GM13976 (cell line): ENCODE measurements at regions not wholly inside any gene's neighbourhood (a gene's known extent, or its start where the extent isn't known, plus 50 kb on each side); places are given as distances from the start of the nearest gene placed in this dataset.

Source experiments
- DNase-seq: peaks from one replicate; pipeline ENCODE4 v3.0.0; 2012; ENCODE audit warnings: low spot score
- in situ Hi-C: fragments of 300-500 bp; cut with MboI; formaldehyde crosslinking; loops from one replicate; pipeline ENCODE4 v1.12.0; 2022; ENCODE audit warnings: low sequenced_read_pairs, mixed read lengths, inconsistent platforms; ENCODE audit not compliant: unreplicated experiment
- TF ChIP-seq, protein P1 (sequence below): IDR thresholded peaks from 2 replicates; pipeline ENCODE4 v1.5.1; 2012; ENCODE audit warnings: borderline replicate concordance, mild to moderate bottlenecking; ENCODE audit not compliant: insufficient read depth; ENCODE audit errors: extremely low read depth, missing control alignments, control extremely low read depth

DNA sequence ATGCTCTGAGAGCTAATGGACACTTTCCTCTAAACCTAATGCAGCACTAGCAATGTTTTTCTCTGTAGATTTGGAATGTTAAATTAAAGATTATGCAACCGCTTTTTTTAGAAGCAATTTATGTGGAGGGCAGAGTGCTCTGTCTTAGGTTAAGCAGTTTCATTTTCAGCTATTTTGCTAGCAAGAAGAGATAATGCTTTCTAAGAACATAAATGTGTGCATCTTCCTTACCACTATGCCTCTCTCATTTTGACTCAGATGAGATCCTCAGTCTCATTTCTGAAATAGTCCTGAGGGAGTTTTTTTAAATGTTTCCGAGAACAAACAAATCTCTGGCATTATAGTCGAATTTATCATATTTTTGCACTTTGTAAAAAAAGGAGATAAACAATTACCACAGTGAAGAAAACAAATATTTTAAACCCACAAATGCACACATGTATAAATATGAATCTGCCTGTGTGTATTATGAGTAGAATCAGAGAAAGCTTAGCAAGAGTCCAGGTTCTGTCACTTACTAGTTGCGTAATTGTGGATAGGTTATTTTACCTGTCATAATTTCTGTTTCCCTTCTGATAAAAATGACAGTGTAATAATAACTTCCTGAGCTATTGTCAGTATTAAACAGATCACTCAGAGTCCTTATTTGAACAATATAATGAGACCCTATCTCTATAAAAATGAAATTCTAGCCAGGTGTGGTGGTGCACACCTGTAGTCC lies 207.7 kb upstream of the CRIM1 start:
- in situ Hi-C loops: no loop called here
- TF ChIP-seq, protein P1, sequence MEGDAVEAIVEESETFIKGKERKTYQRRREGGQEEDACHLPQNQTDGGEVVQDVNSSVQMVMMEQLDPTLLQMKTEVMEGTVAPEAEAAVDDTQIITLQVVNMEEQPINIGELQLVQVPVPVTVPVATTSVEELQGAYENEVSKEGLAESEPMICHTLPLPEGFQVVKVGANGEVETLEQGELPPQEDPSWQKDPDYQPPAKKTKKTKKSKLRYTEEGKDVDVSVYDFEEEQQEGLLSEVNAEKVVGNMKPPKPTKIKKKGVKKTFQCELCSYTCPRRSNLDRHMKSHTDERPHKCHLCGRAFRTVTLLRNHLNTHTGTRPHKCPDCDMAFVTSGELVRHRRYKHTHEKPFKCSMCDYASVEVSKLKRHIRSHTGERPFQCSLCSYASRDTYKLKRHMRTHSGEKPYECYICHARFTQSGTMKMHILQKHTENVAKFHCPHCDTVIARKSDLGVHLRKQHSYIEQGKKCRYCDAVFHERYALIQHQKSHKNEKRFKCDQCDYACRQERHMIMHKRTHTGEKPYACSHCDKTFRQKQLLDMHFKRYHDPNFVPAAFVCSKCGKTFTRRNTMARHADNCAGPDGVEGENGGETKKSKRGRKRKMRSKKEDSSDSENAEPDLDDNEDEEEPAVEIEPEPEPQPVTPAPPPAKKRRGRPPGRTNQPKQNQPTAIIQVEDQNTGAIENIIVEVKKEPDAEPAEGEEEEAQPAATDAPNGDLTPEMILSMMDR: no peak
- DNase-seq: peak; percentile 20

DNA sequence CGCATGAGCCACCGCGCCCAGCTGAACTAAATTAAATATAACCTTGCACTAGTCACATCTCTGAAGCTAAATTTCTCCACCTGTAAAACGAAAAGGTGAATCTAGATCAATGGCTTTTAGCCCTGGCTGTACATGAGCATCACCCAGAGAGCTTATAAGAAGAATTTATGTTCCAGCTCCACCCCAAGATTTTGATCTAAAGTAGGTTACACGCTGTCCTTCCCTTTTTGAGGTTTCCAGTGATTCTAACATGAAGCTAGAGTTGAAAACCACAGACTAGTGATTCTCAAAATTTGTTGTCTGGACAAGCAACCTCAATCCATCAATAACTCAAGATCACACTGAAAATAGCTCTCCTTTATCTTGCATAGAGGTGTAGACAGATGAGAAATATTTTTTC lies 208.8 kb upstream of the CRIM1 start:
- in situ Hi-C loops: no loop called here
- no peak for DNase-seq
- TF ChIP-seq, protein P1: no peak

DNA sequence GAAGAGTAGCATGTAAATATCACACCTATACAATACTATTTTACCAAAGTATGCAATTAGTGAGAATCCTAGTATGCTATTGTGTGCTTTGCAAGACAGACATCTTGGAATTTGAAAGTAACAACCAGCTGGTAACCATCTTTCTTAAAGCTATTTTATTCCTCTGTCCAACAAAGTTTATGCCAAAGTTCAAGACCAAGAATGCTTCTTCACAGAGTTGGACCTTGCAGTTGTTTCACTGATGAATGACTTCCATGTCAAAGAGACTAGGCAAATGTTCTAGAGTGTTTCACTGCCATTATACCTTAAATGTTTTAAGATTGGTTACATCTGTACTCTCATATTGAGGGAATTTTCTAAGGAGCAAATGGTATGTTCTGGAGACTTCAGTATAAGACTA lies 215.2 kb upstream of the CRIM1 start:
- TF ChIP-seq, protein P1: no peak
- in situ Hi-C loops: no loop called here
- no peak for DNase-seq

DNA sequence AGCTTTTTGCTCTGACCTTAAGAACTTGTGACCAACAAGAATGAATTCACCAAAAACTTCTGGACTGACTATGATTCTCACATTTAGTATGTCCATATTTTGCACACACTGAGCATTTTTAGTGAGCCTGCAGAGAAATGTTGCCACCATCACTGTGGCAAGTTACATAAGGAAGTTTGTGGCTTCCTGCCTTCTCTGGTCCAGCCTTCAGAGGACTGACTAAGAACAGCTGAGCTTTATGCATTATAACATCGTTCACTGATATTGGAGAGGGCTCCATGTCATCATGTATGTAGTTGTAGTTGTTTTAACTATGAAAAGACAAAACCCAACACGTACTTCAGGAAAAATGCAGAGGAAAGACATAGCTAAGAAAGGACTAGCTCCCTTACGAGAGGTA lies 218.0 kb upstream of the CRIM1 start:
- in situ Hi-C loops: no loop called here
- TF ChIP-seq, protein P1: no peak
- no peak for DNase-seq

DNA sequence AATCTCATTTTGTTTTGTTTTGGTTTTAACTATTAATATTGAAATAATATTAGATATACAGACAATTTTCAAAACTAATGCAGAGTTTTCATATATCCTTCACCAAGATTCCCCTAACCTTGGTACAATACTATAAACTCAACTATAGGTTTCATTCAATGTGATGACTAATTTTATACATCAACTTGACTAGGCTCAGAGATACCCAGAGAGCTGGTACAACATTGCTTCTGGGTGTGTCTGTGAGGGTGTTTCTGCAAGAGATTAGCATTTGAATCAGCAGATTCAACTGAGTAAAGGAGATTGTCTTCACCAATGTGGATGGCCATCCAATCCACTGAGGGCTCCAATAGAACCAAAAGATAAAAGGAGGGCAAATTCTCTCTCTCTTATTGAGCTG lies 221.3 kb upstream of the CRIM1 start:
- DNase-seq: no peak
- in situ Hi-C loops: no loop called here
- TF ChIP-seq, protein P1: no peak

DNA sequence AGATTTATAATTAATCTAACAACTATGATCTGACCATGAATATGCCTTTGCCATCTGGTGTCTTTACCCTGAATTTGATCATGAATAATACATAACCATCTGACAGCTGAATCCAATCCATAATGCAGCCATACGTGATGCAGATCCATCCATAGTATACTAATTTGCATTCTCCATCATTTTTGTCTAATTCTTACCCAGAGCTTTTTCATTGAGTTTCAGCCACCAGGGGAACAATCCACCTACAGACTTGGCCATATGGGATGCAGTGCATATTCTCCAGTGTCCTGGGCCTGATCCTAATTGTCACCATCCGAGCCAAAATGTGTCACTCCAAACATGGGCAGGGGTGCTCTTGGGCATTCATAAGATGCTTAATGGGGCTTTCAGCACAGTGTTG lies 227.2 kb upstream of the CRIM1 start:
- DNase-seq: no peak
- in situ Hi-C loops: no loop called here
- TF ChIP-seq, protein P1: no peak
